NCI-H82 treated with DMSO at 0.1 percent for 48 hours (cell line): ENCODE measurements at regions not wholly inside any gene's neighbourhood (a gene's known extent, or its start where the extent isn't known, plus 50 kb on each side); places are given as distances from the start of the nearest gene placed in this dataset.
"Not testable (repeated sequence)": the region's sequence is repeated elsewhere in the genome, so short reads cannot be mapped to it uniquely, and the experiment has no call there.

Experiments used
- DNase-seq: peaks from one replicate; lab custom pipeline; 2025; ENCODE audit not compliant: unreplicated experiment; lab: John Stamatoyannopoulos, UW

- DNase-seq = no peak
Measured at GRCh38 chr2:142758973-142759372, 118.5 kb upstream of the KYNU start.

- no peak for DNase-seq
Measured at GRCh38 chr2:142757111-142757510, 120.4 kb upstream of the KYNU start.

- no peak for DNase-seq
Measured at GRCh38 chr2:142756430-142756829, 121.0 kb upstream of the KYNU start.

GRCh38 chr2:142755191-142755590 lies 122.3 kb upstream of the KYNU start:
- DNase-seq = no peak

- no peak for DNase-seq
Measured at GRCh38 chr2:142754182-142754581, 123.3 kb upstream of the KYNU start.

- no peak for DNase-seq
Measured at GRCh38 chr2:142750858-142751257, 126.6 kb upstream of the KYNU start.

- DNase-seq = no peak
Measured at GRCh38 chr2:142748559-142749099, 128.8 kb upstream of the KYNU start.

GRCh38 chr2:142745691-142746090 lies 131.8 kb upstream of the KYNU start:
- no peak for DNase-seq

GRCh38 chr2:142742371-142743214 lies 134.9 kb upstream of the KYNU start:
- DNase-seq = peak; percentile 37

GRCh38 chr2:142741764-142742269 lies 135.6 kb upstream of the KYNU start:
- DNase-seq = no peak

GRCh38 chr2:142734770-142735169 lies 142.7 kb upstream of the KYNU start:
- DNase-seq = no peak

GRCh38 chr2:142734231-142734630 lies 143.2 kb upstream of the KYNU start:
- DNase-seq = no peak

- not testable (repeated sequence) for DNase-seq
Measured at GRCh38 chr2:142729814-142730213, 147.7 kb upstream of the KYNU start.

- not testable (repeated sequence) for DNase-seq
Measured at GRCh38 chr2:142727821-142728478, 149.5 kb upstream of the KYNU start.

GRCh38 chr2:142725386-142725785 lies 152.1 kb upstream of the KYNU start:
- DNase-seq = no peak

GRCh38 chr2:142724713-142725349 lies 152.6 kb upstream of the KYNU start:
- no peak for DNase-seq

- no peak for DNase-seq
Measured at GRCh38 chr2:142724186-142724585, 153.3 kb upstream of the KYNU start.

GRCh38 chr2:142723236-142723635 lies 154.2 kb upstream of the KYNU start:
- DNase-seq = no peak

GRCh38 chr2:142722569-142722968 lies 154.9 kb upstream of the KYNU start:
- no peak for DNase-seq

GRCh38 chr2:142722086-142722485 lies 155.4 kb upstream of the KYNU start:
- no peak for DNase-seq

GRCh38 chr2:142721015-142721414 lies 156.4 kb upstream of the KYNU start:
- DNase-seq = no peak
